SK-N-SH (cell line): ENCODE measurements at regions not wholly inside any gene's neighbourhood (a gene's known extent, or its start where the extent isn't known, plus 50 kb on each side); places are given as distances from the start of the nearest gene placed in this dataset.

Source experiments
- CTCF ChIA-PET: fragments of 300-600, 350-600 bp; formaldehyde crosslinking; extraction: SDS; loops from one replicate; lab custom pipeline; 2021; lab: Yijun Ruan, JAX
- POLR2A ChIA-PET: fragments of 350-600 bp; sonication (Branson Sonifier 250); formaldehyde crosslinking; extraction: SDS; loops from one replicate; lab custom pipeline; 2020; ENCODE audit warnings: antibody characterized with exemption, inconsistent platforms; lab: Yijun Ruan, JAX
- DNase-seq: peaks from one replicate; pipeline ENCODE4 v3.0.0; 2012
- H2AFZ ChIP-seq: fragments of 200-600 bp; sonication (generic); 2 replicates; pipeline ENCODE4 v1.8.1; 2016; ENCODE audit warnings: antibody characterized with exemption, mild to moderate bottlenecking, low read depth
- H3F3A ChIP-seq: fragments of 200-600 bp; sonication (generic); replicated peaks from 2 replicates; pipeline ENCODE3; 2016; ENCODE audit warnings: antibody characterized with exemption, mild to moderate bottlenecking; ENCODE audit not compliant: insufficient read depth
- H3K27ac ChIP-seq, 2 experiments: fragments of 200-500 bp in 1 of 2; fragments of 200-600 bp in 1 of 2; sonication (Bioruptor generic) in 1 of 2; sonication (generic), shearing (Covaris generic) in 1 of 2; 2 replicates each; pipeline versions ENCODE4 v1.5.1 to v1.6.1; 2014 to 2016; ENCODE audit warnings: low read depth in 2 of 2, inconsistent platforms in 1 of 2, low read length in 1 of 2, mild to moderate bottlenecking in 1 of 2, mixed read lengths in 1 of 2
- H3K27me3 ChIP-seq: fragments of 200-600 bp; sonication (generic), shearing (Covaris generic); 2 replicates; pipeline ENCODE4 v1.6.1; 2016; ENCODE audit warnings: mixed run types; ENCODE audit not compliant: insufficient read depth
- H3K36me3 ChIP-seq, 2 experiments: fragments of 200-500 bp in 1 of 2; fragments of 200-600 bp in 1 of 2; sonication (Bioruptor generic) in 1 of 2; sonication (generic) in 1 of 2; replicated peaks in 1 of 2; 2 replicates each; pipeline versions ENCODE3 to v1.5.1; 2014 to 2016; ENCODE audit warnings: low read length in 1 of 2, mild to moderate bottlenecking in 1 of 2; ENCODE audit not compliant: insufficient read depth in 2 of 2, control insufficient read depth in 1 of 2
- H3K4me1 ChIP-seq, 2 experiments: fragments of 200-500 bp in 1 of 2; fragments of 200-600 bp in 1 of 2; sonication (Bioruptor generic) in 1 of 2; sonication (generic), shearing (Covaris generic) in 1 of 2; 2 replicates each; pipeline versions ENCODE4 v1.5.1 to v1.6.1; 2014 to 2016; ENCODE audit warnings: low read depth in 1 of 2, low read length in 1 of 2, mixed run types in 1 of 2; ENCODE audit not compliant: insufficient read depth in 2 of 2, control insufficient read depth in 1 of 2
- H3K4me2 ChIP-seq: fragments of 200-600 bp; sonication (generic), shearing (Covaris generic); 2 replicates; pipeline ENCODE4 v1.6.1; 2017; ENCODE audit warnings: mixed run types
- H3K4me3 ChIP-seq, 2 experiments: fragments of 200-500 bp in 1 of 2; fragments of 200-600 bp in 1 of 2; sonication (Bioruptor generic) in 1 of 2; sonication (generic), shearing (Covaris generic) in 1 of 2; 2 replicates each; pipeline versions ENCODE4 v1.5.1 to v1.8.1; 2014 to 2016; ENCODE audit warnings: low read depth in 2 of 2, inconsistent platforms in 1 of 2, low read length in 1 of 2, mild to moderate bottlenecking in 1 of 2, mixed read lengths in 1 of 2, moderate library complexity in 1 of 2
- H3K79me2 ChIP-seq: fragments of 200-600 bp; sonication (generic); 2 replicates; pipeline ENCODE4 v1.8.1; 2017; ENCODE audit warnings: mild to moderate bottlenecking; ENCODE audit not compliant: insufficient read depth
- H3K9ac ChIP-seq: fragments of 200-600 bp; sonication (generic); 2 replicates; pipeline ENCODE4 v1.6.1; 2017; ENCODE audit warnings: mixed run types
- H3K9me2 ChIP-seq: fragments of 200-600 bp; sonication (generic); 2 replicates; pipeline ENCODE4 v1.6.1; 2017; ENCODE audit warnings: mixed run types
- H3K9me3 ChIP-seq: fragments of 200-600 bp; sonication (generic); 2 replicates; pipeline ENCODE4 v1.6.1; 2017; ENCODE audit warnings: mixed run types, mild to moderate bottlenecking, moderate library complexity
- H4K20me1 ChIP-seq: fragments of 200-600 bp; sonication (generic); 2 replicates; pipeline ENCODE4 v1.6.1; 2017; ENCODE audit warnings: mild to moderate bottlenecking, mixed run types; ENCODE audit not compliant: insufficient read depth
- CTCF ChIP-seq: fragments of 200-600 bp; sonication (generic); IDR thresholded peaks from 2 replicates; pipeline ENCODE4 v1.6.1; 2017; ENCODE audit warnings: antibody characterized with exemption, mild to moderate bottlenecking, moderate library complexity
- GATA2 ChIP-seq: sonication (generic); formaldehyde crosslinking; IDR thresholded peaks from 2 replicates; pipeline ENCODE4 v1.5.0; 2020; ENCODE audit warnings: mild to moderate bottlenecking, missing genetic modification reagents
- NFIC ChIP-seq: IDR thresholded peaks from 2 replicates; pipeline ENCODE4 v1.4.0; 2012; ENCODE audit warnings: borderline replicate concordance
- PBX3 ChIP-seq: IDR thresholded peaks from 2 replicates; pipeline ENCODE4; 2012
- POLR2AphosphoS5 ChIP-seq: IDR thresholded peaks from 2 replicates; pipeline ENCODE4 v1.6.1; 2012; ENCODE audit warnings: low read depth, low read length
- REST ChIP-seq: IDR thresholded peaks from 2 replicates; pipeline ENCODE4 v1.6.1; 2012; ENCODE audit warnings: mild to moderate bottlenecking, low read depth, low read length, moderate library complexity
- RXRA ChIP-seq: IDR thresholded peaks from 2 replicates; pipeline ENCODE4 v1.4.0; 2012; ENCODE audit warnings: low read depth, mild to moderate bottlenecking, borderline replicate concordance
- TAF1 ChIP-seq: IDR thresholded peaks from 2 replicates; pipeline ENCODE4 v1.6.1; 2012; ENCODE audit warnings: low read depth, mild to moderate bottlenecking, low read length, moderate library complexity, borderline replicate concordance
- TCF12 ChIP-seq: IDR thresholded peaks from 2 replicates; pipeline ENCODE4 v1.4.0; 2012
- USF1 ChIP-seq: IDR thresholded peaks from 2 replicates; pipeline ENCODE4 v1.4.0; 2012; ENCODE audit warnings: low read depth, borderline replicate concordance
- USF2 ChIP-seq: fragments of 150-350 bp; IDR thresholded peaks from 2 replicates; pipeline ENCODE4 v1.6.1; 2017; ENCODE audit warnings: antibody characterized with exemption, low read length, low read depth, borderline replicate concordance
- YY1 ChIP-seq: IDR thresholded peaks from 2 replicates; pipeline ENCODE4 v1.4.0; 2012; ENCODE audit warnings: low read depth, mild to moderate bottlenecking
- WGBS: methylation state at CpG from one replicate; pipeline ENCODE4 v1.1.6; 2017; ENCODE audit warnings: low lambda C conversion rate; 5-methylcytosine and 5-hydroxymethylcytosine counted together

GRCh38 chr6:141265756-141266623 lies 866.7 kb upstream of the GJE1 start:
- Histone ChIP-seq H3F3A (no peaks in the 10 kb centered on the region), H3K36me3 (no peaks in the 10 kb centered on the region), H3K79me2 (no peaks in the 10 kb centered on the region), H4K20me1 (no peaks in the 10 kb centered on the region), H3K9me2 (no peaks in the 10 kb centered on the region), H3K4me3 (peak overlapping the region in 1 of 2 experiments; percentile 21; a peak in 2 of 4 replicates), H3K4me2 (no peak overlapping the region), H3K27ac (peak overlapping the region in 1 of 2 experiments; percentile 78; a peak in 1 of 4 replicates), H3K27me3 (no peaks in the 10 kb centered on the region; the same call in 1 of the 2 replicates), H3K4me1 (no peaks in the 10 kb centered on the region; a peak in 1 of 4 replicates), H3K9ac (peak overlapping the region; percentile 8; the same call in 1 of the 2 replicates), H3K9me3 (no peaks in the 10 kb centered on the region; the same call in 1 of the 2 replicates), H2AFZ (peak overlapping the region; percentile 4; the same call in 1 of the 2 replicates)
- DNase-seq, result no peak
- POLR2A ChIA-PET, result no interaction called here
- CTCF ChIA-PET, result no interaction called here
- WGBS, result under 1% methylated on average over 4 of the region's 4 CpGs
- no peak for TF ChIP-seq POLR2AphosphoS5

GRCh38 chr6:141264101-141264500 lies 868.6 kb upstream of the GJE1 start:
- Histone ChIP-seq H3K36me3 (no peaks in the 10 kb centered on the region), H3K9me2 (no peaks in the 10 kb centered on the region), H3K9ac (no peak overlapping the region), H4K20me1 (no peaks in the 10 kb centered on the region), H3K4me3 (no peak overlapping the region), H3K79me2 (no peaks in the 10 kb centered on the region), H3K27me3 (no peaks in the 10 kb centered on the region; the same call in 1 of the 2 replicates), H2AFZ (0 out of 2 replicates have a peak overlapping the region, but pooled peaks have one; percentile 33), H3K27ac (peak overlapping the region in 1 of 2 experiments; percentile 62; a peak in 2 of 4 replicates), H3K4me1 (no peaks in the 10 kb centered on the region; a peak in 2 of 4 replicates), H3F3A (no peaks in the 10 kb centered on the region), H3K9me3 (no peaks in the 10 kb centered on the region; the same call in 1 of the 2 replicates), H3K4me2 (no peak overlapping the region)
- CTCF ChIA-PET, result no interaction called here
- TF ChIP-seq GATA2, result no peak
- TF ChIP-seq NFIC, result no peak
- no peak for TF ChIP-seq RXRA
- TF ChIP-seq PBX3, result no peak
- TF ChIP-seq USF1, result no peak
- no peak for TF ChIP-seq CTCF
- TF ChIP-seq REST, result no peak
- TF ChIP-seq USF2, result no peak
- TF ChIP-seq YY1, result no peak
- no peak for TF ChIP-seq TCF12
- TF ChIP-seq TAF1, result no peak
- POLR2A ChIA-PET, result no interaction called here
- WGBS, result 15% methylated on average over 4 of the region's 4 CpGs
- DNase-seq, result no peak
